Breast epithelium (tissue), 4 donors: ENCODE measurements at regions not wholly inside any gene's neighbourhood (a gene's known extent, or its start where the extent isn't known, plus 50 kb on each side); places are given as distances from the start of the nearest gene placed in this dataset.

ENCODE experiments used
- DNase-seq, 2 donors: peaks; one replicate each; pipeline ENCODE4 v3.0.0-alpha.2; 2019; ENCODE audit warnings: low spot score in 2 of 2
- H3K27ac ChIP-seq, 2 donors: fragments of 200-600 bp; sonication (generic) in 1 of 2; one replicate each; pipeline ENCODE4 v1.5.1; 2016 to 2019; ENCODE audit warnings: mild to moderate bottlenecking in 1 of 2
- H3K27me3 ChIP-seq, 2 donors: fragments of 200-600 bp; sonication (generic) in 1 of 2; one replicate each; pipeline versions ENCODE4 v1.5.1 to v1.6.0; 2017 to 2019; ENCODE audit warnings: control low read depth in 1 of 2, mild to moderate bottlenecking in 1 of 2
- H3K36me3 ChIP-seq: fragments of 200-600 bp; one replicate; pipeline ENCODE4 v1.5.1; 2019
- H3K4me1 ChIP-seq, 2 donors: fragments of 200-600 bp; sonication (generic); one replicate each; pipeline ENCODE4 v1.5.1; 2016 to 2019; ENCODE audit warnings: control low read depth in 1 of 2
- H3K4me3 ChIP-seq, 3 donors: fragments of 200-600 bp; sonication (generic); 1 replicate in 2 of 3; 2 replicates in 1 of 3; pipeline ENCODE4 v1.5.1; 2016 to 2019; ENCODE audit warnings: mild to moderate bottlenecking in 3 of 3, moderate library complexity in 2 of 3
- H3K9me3 ChIP-seq, 2 donors: fragments of 200-600 bp; sonication (generic) in 1 of 2; one replicate each; pipeline ENCODE4 v1.5.1; 2016 to 2019; ENCODE audit warnings: control low read depth in 1 of 2
- CTCF ChIP-seq, 3 donors: fragments of 450-650 bp; IDR thresholded peaks; one replicate each; pipeline ENCODE4 v1.5.1; 2016 to 2017; ENCODE audit warnings: antibody characterized with exemption in 3 of 3, mild to moderate bottlenecking in 3 of 3, moderate library complexity in 3 of 3
- POLR2A ChIP-seq: fragments of 450-650 bp; IDR thresholded peaks from one replicate; pipeline ENCODE4 v1.6.1; 2016; ENCODE audit warnings: antibody characterized with exemption, mild to moderate bottlenecking, moderate library complexity
- POLR2AphosphoS5 ChIP-seq, 3 donors: sonication (generic); formaldehyde crosslinking; IDR thresholded peaks; one replicate each; pipeline ENCODE4 v1.6.1; 2017; ENCODE audit warnings: antibody characterized with exemption in 3 of 3
- intact Hi-C: fragments of 100-400 bp; cut with DNase I; formaldehyde crosslinking; loops from one replicate; pipeline ENCODE4 v1.15.1; 2023; ENCODE audit warnings: low total_unique reads

- no peaks in the 10 kb centered on the region for H3K27me3 ChIP-seq
- no peak for DNase-seq
- intact Hi-C loops: no loop called here
- H3K36me3 ChIP-seq: no peaks in the 10 kb centered on the region
- no peak overlapping the region for H3K4me3 ChIP-seq
- no peak overlapping the region for H3K27ac ChIP-seq
- H3K9me3 ChIP-seq: no peaks in the 10 kb centered on the region
- no peaks in the 10 kb centered on the region for H3K4me1 ChIP-seq
- TF ChIP-seq CTCF (IDR thresholded peaks at IDR 0.05): no peak
Observed at GRCh38 chr14:26218861-26219260, 379.0 kb downstream of the NOVA1 start.

- TF ChIP-seq POLR2AphosphoS5 (IDR thresholded peaks at IDR 0.05) (no peak), POLR2A (no peak), CTCF (IDR thresholded peaks at IDR 0.05) (no peak)
- DNase-seq: no peak
- no peak overlapping the region for H3K4me3 ChIP-seq
- no peaks in the 10 kb centered on the region for H3K9me3 ChIP-seq
- H3K36me3 ChIP-seq: no peaks in the 10 kb centered on the region
- intact Hi-C loops: no loop called here
- no peaks in the 10 kb centered on the region for H3K4me1 ChIP-seq
- H3K27ac ChIP-seq: no peak overlapping the region
- H3K27me3 ChIP-seq: no peaks in the 10 kb centered on the region
Observed at GRCh38 chr14:26217778-26218177, 380.1 kb downstream of the NOVA1 start.

GRCh38 chr14:26216786-26217185 is 381.0 kb downstream of the NOVA1 start:
- TF ChIP-seq CTCF (IDR thresholded peaks at IDR 0.05) (no peak), POLR2A (no peak), POLR2AphosphoS5 (IDR thresholded peaks at IDR 0.05) (no peak)
- intact Hi-C loops: no loop called here
- no peak overlapping the region for H3K4me3 ChIP-seq
- H3K9me3 ChIP-seq: no peaks in the 10 kb centered on the region
- H3K27me3 ChIP-seq: no peaks in the 10 kb centered on the region
- H3K4me1 ChIP-seq: no peaks in the 10 kb centered on the region
- DNase-seq: no peak
- no peaks in the 10 kb centered on the region for H3K36me3 ChIP-seq
- no peak overlapping the region for H3K27ac ChIP-seq

- H3K4me3 ChIP-seq: no peak overlapping the region
- no peak for DNase-seq
- H3K36me3 ChIP-seq: no peaks in the 10 kb centered on the region
- TF ChIP-seq POLR2AphosphoS5 (IDR thresholded peaks at IDR 0.05): no peak
- TF ChIP-seq POLR2A: no peak
- TF ChIP-seq CTCF (IDR thresholded peaks at IDR 0.05): no peak
- H3K9me3 ChIP-seq: no peaks in the 10 kb centered on the region
- H3K27ac ChIP-seq: no peak overlapping the region
- H3K27me3 ChIP-seq: no peaks in the 10 kb centered on the region
- no peaks in the 10 kb centered on the region for H3K4me1 ChIP-seq
- intact Hi-C loops: no loop called here
Observed at GRCh38 chr14:26213846-26214575, 383.8 kb downstream of the NOVA1 start.

- no peak for DNase-seq
- H3K4me3 ChIP-seq: no peak overlapping the region
Observed at GRCh38 chr14:26209699-26210098, 388.1 kb downstream of the NOVA1 start.

More at GRCh38 chr14:26209699-26210098, 388.1 kb downstream of the NOVA1 start:
- H3K4me1 ChIP-seq: no peaks in the 10 kb centered on the region
- TF ChIP-seq POLR2AphosphoS5 (IDR thresholded peaks at IDR 0.05): no peak
- no peak for TF ChIP-seq POLR2A
- TF ChIP-seq CTCF (IDR thresholded peaks at IDR 0.05): no peak
- H3K9me3 ChIP-seq: no peaks in the 10 kb centered on the region
- H3K27me3 ChIP-seq: peaks cover 0 to 7% of the 10 kb centered on the region in 2 donors
- intact Hi-C loops: no loop called here
- H3K27ac ChIP-seq: no peak overlapping the region
- H3K36me3 ChIP-seq: no peaks in the 10 kb centered on the region
